Calu3 (cell line): ENCODE measurements at regions not wholly inside any gene's neighbourhood (a gene's known extent, or its start where the extent isn't known, plus 50 kb on each side); places are given as distances from the start of the nearest gene placed in this dataset.

Experiments used
- BruUV-seq: library from RNA; stranded (reverse); fragments of 400-500 nt; replicated peaks from 2 replicates; lab custom pipeline; 2021; lab: Mats Ljungman, UMichigan
- CTCF ChIA-PET: fragments of 300-600 bp; sonication (Branson Sonifier 250); formaldehyde crosslinking; loops from one replicate; lab custom pipeline; 2022; ENCODE audit warnings: antibody characterized with exemption; lab: Charles Lee
- DNase-seq: peaks from one replicate; pipeline ENCODE4 v3.0.0; 2022
- H3K27ac Mint-ChIP-seq: one replicate; pipeline ENCODE4 v1.8.0; 2022; ENCODE audit warnings: mixed read lengths; ENCODE audit not compliant: unreplicated experiment
- H3K27me3 Mint-ChIP-seq: one replicate; pipeline ENCODE4 v1.8.0; 2022; ENCODE audit warnings: mixed read lengths; ENCODE audit not compliant: unreplicated experiment
- H3K36me3 Mint-ChIP-seq: one replicate; pipeline ENCODE4 v1.8.0; 2022; ENCODE audit warnings: mild to moderate bottlenecking, moderate library complexity, mixed read lengths; ENCODE audit not compliant: insufficient read depth, unreplicated experiment
- H3K4me1 Mint-ChIP-seq: one replicate; pipeline ENCODE4 v1.8.0; 2022; ENCODE audit warnings: mild to moderate bottlenecking, low read depth, mixed read lengths; ENCODE audit not compliant: unreplicated experiment
- H3K4me3 Mint-ChIP-seq: one replicate; pipeline ENCODE4 v1.8.0; 2022; ENCODE audit warnings: mild to moderate bottlenecking, low read depth, moderate library complexity, mixed read lengths; ENCODE audit not compliant: unreplicated experiment
- H3K9me3 Mint-ChIP-seq: one replicate; pipeline ENCODE4 v1.8.0; 2022; ENCODE audit warnings: low read depth, mixed read lengths; ENCODE audit not compliant: unreplicated experiment
- CTCF ChIP-seq: fragments of 200-600 bp; IDR thresholded peaks from one replicate; pipeline ENCODE4 v1.8.0; 2022; ENCODE audit warnings: antibody characterized with exemption; ENCODE audit not compliant: unreplicated experiment
- intact Hi-C: fragments of 100-400 bp; cut with micrococcal nuclease; formaldehyde crosslinking; loops from one replicate; pipeline ENCODE4 v1.10.0; 2022; ENCODE audit not compliant: unreplicated experiment

DNA sequence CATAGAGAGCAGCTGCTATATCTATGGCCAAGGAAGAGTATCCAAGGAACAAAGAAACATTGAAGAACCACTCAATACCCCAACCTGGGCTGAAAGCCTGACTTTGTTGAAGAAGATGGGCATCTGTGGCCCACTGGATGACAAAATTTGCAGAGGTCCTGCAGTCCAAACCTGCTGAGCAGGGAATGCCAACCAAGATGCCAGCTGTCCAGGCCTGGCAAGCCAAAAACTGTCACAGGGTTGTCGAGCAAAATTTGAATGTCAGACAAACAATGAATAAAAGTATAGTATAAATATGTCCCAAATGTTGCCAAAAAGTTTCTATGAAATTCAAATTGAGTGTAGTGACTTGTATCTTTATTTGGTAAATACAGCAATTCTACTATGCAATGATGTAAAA, 1040.2 kb downstream of the PCDH9 start:
- no peak for DNase-seq
- CTCF ChIA-PET = no interaction called here
- no peak for TF ChIP-seq CTCF

GRCh38 chr13:66180836-66181235, 1049.3 kb downstream of the PCDH9 start:
- CTCF ChIA-PET = no interaction called here
- H3K27me3 Mint-ChIP-seq = no peaks in the 10 kb centered on the region
- intact Hi-C loops = no loop called here
- no peak for DNase-seq
- BruUV-seq = no TSS peak
- no peak overlapping the region for H3K4me3 Mint-ChIP-seq
- H3K9me3 Mint-ChIP-seq = peaks cover 5% of the 10 kb centered on the region
- no peaks in the 10 kb centered on the region for H3K4me1 Mint-ChIP-seq
- H3K27ac Mint-ChIP-seq = no peak overlapping the region
- H3K36me3 Mint-ChIP-seq = no peaks in the 10 kb centered on the region
- no peak for TF ChIP-seq CTCF

More for the DNA sequence above, 1040.2 kb downstream of the PCDH9 start:
- Mint-ChIP-seq H3K4me1 (no peaks in the 10 kb centered on the region), H3K9me3 (no peaks in the 10 kb centered on the region), H3K4me3 (no peak overlapping the region), H3K27me3 (no peaks in the 10 kb centered on the region), H3K36me3 (no peaks in the 10 kb centered on the region), H3K27ac (no peak overlapping the region)
- BruUV-seq = no TSS peak
- intact Hi-C loops = no loop called here

GRCh38 chr13:66171920-66172319, 1058.2 kb downstream of the PCDH9 start:
- Mint-ChIP-seq H3K4me1 (no peaks in the 10 kb centered on the region), H3K4me3 (no peak overlapping the region), H3K27me3 (no peaks in the 10 kb centered on the region), H3K9me3 (no peaks in the 10 kb centered on the region), H3K27ac (no peak overlapping the region), H3K36me3 (no peaks in the 10 kb centered on the region)
- TF ChIP-seq CTCF = no peak
- intact Hi-C loops = no loop called here
- CTCF ChIA-PET = no interaction called here
- no peak for DNase-seq
- no TSS peak for BruUV-seq

DNA sequence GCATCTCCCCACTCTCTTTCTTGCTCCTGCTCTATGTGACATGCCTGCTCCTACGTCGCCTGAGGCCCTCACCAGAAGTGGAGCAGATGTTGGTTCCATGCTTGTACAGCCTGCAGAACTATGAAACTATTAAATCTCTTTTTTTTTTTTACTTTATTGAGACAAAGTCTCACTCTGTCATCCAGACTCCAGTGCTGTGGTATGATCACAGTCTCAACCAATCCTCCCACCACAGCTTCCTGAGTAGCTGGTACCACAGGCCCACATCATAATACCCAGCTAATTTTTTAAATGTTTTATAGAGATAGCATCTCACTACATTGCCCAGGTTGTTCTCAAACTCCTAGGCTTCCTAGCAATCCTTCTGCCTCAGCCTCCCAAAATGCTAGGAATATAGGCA, 1067.7 kb downstream of the PCDH9 start:
- Mint-ChIP-seq H3K36me3 (no peaks in the 10 kb centered on the region), H3K27ac (no peak overlapping the region), H3K4me1 (no peaks in the 10 kb centered on the region), H3K9me3 (no peaks in the 10 kb centered on the region), H3K4me3 (no peak overlapping the region), H3K27me3 (no peaks in the 10 kb centered on the region)
- no peak for DNase-seq
- no TSS peak for BruUV-seq
- intact Hi-C loops = no loop called here
- CTCF ChIA-PET = no interaction called here
- no peak for TF ChIP-seq CTCF

DNA sequence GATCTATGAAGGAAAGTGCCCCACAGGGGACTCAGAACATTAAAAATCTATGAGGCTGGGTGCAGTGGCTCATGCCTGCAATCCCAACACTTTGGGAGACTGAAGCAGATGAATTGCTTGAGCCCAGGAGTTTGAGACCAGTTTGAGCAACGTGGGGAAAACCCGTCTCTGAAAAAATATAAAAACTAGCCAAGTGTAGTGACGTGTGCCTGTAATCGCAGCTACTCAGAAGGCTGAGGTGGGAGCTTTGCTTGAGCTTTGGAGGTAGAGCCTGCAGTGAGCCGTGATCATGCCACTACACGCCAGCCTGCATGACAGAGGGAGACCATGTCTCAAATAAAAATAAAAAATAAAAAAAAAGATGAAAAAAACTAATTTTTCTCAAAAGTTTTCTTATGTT, 1070.6 kb downstream of the PCDH9 start:
- no peak overlapping the region for H3K4me3 Mint-ChIP-seq
- BruUV-seq = no TSS peak
- intact Hi-C loops = no loop called here
- CTCF ChIA-PET = no interaction called here
- H3K4me1 Mint-ChIP-seq = no peaks in the 10 kb centered on the region
- DNase-seq = no peak
- TF ChIP-seq CTCF = no peak
- H3K27ac Mint-ChIP-seq = no peak overlapping the region
- H3K27me3 Mint-ChIP-seq = no peaks in the 10 kb centered on the region
- H3K36me3 Mint-ChIP-seq = no peaks in the 10 kb centered on the region
- H3K9me3 Mint-ChIP-seq = no peaks in the 10 kb centered on the region
